ENCODE measurements at regions not wholly inside any gene's neighbourhood (a gene's known extent, or its start where the extent isn't known, plus 50 kb on each side); places are given as distances from the start of the nearest gene placed in this dataset.

GRCh38 chr7:24521917-24522623, 51.2 kb upstream of the PALS2 start:
- DNase-seq (ENCODE audit: low spot score): no peak

Data from umbilical cord (tissue), 1 donor.